Cardiac fibroblast (primary cell): ENCODE measurements at regions not wholly inside any gene's neighbourhood (a gene's known extent, or its start where the extent isn't known, plus 50 kb on each side); places are given as distances from the start of the nearest gene placed in this dataset.

Experiments
- DNase-seq, 2 donors: peaks; one replicate each; pipeline versions ENCODE4 v3.0.0 to v3.0.0-alpha.2; 2010; ENCODE audit warnings: low read depth in 2 of 2
- H3K4me3 ChIP-seq, 2 donors: replicated peaks in 1 of 2; 1 replicate in 1 of 2; 2 replicates in 1 of 2; pipeline ENCODE4 v1.5.1; 2011; ENCODE audit warnings: low read depth in 2 of 2, low read length in 2 of 2, mild to moderate bottlenecking in 2 of 2, moderate library complexity in 1 of 2
- CTCF ChIP-seq: IDR thresholded peaks from one replicate; pipeline ENCODE4 v1.5.1; 2011; ENCODE audit warnings: low read depth, mild to moderate bottlenecking, low read length, inconsistent platforms

DNA sequence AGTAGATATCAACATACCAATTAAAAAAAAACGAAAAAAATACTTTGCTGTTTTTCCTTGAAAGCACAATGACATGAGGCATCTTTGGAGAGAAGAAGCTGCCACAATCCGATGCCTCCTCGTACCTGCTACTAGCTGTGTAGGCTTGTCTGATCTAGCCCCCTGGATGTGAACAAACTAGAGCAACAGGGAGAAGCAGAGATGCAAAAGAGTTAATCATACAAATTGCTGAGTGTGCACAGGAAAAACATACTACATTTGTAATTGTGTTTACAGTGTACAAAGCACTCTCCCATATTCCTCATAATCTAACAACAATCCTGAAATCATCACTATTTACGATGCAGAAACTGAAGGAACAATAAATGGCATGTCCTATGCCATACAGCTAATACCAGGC is 227.0 kb upstream of the CTNNB1 start:
- no peak for TF ChIP-seq CTCF
- H3K4me3 ChIP-seq, result no peak overlapping the region
- DNase-seq, result no peak

- no peak overlapping the region for H3K4me3 ChIP-seq
- DNase-seq, result no peak
- no peak for TF ChIP-seq CTCF
These were observed 226.2 kb upstream of the CTNNB1 start for GRCh38 chr3:40973141-40973540.

- H3K4me3 ChIP-seq, result no peak overlapping the region
- peak; percentile 62 to 79 for DNase-seq
- TF ChIP-seq CTCF, result no peak
These were observed 223.6 kb upstream of the CTNNB1 start for GRCh38 chr3:40975711-40976121.

DNA sequence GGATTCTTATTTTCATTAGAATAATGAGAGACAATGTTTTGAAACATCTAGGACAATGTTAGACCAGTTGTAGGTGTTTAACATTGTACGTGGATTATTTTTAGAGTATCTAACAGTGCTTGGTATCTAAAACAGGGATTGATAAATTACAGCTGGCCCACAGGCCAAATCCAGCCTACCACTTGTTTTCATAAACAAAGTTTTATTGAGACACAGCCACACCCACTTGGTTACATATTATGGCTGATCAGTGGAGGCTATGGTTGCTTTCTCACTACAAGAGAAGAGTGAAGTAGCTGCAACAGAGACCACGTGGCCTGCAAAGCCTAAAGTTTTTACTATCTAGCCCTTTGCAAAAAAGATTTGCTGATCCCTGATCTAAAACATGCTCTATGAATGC is 223.1 kb upstream of the CTNNB1 start:
- no peak for DNase-seq
- no peak for TF ChIP-seq CTCF

GRCh38 chr3:40978442-40978841 is 220.9 kb upstream of the CTNNB1 start:
- DNase-seq, result no peak
- TF ChIP-seq CTCF, result no peak
- H3K4me3 ChIP-seq, result no peak overlapping the region

More for the DNA sequence above, 223.1 kb upstream of the CTNNB1 start:
- H3K4me3 ChIP-seq, result no peak overlapping the region

- TF ChIP-seq CTCF, result no peak
- DNase-seq, result no peak
- H3K4me3 ChIP-seq, result no peak overlapping the region
These were observed 219.3 kb upstream of the CTNNB1 start for GRCh38 chr3:40979962-40980361.

- no peak for DNase-seq
- no peak overlapping the region for H3K4me3 ChIP-seq
- no peak for TF ChIP-seq CTCF
These were observed 218.8 kb upstream of the CTNNB1 start for GRCh38 chr3:40980467-40980866.
